ENCODE measurements at regions not wholly inside any gene's neighbourhood (a gene's known extent, or its start where the extent isn't known, plus 50 kb on each side); places are given as distances from the start of the nearest gene placed in this dataset.

DNA sequence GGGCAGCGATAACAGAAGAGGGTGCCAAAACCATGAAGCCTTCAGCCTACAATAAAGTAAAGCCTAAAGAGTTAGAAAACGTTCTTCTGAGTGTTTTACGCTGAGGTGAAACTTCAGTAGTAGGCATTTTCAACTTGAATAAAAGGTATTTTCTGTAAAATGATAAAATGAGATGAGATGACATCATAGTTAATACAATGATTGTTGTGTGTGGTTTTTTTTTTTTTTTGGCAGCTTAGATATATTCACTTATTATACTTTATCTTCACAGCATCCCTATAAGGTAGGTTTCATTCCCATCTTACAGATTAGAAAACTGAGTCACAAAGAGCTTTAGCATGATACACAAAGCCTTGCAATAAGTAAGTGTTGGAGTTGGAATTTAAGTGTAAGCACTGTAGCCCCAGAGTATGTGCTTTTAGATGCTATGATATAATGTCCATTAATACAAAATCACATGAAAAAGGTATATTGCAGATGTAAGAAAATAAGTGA, 291.9 kb upstream of the GRM7 start:
- Histone ChIP-seq H3K27ac (no peak overlapping the region), H3K9me3 (no peaks in the 10 kb centered on the region), H3K27me3 (no peaks in the 10 kb centered on the region), H3K36me3 (no peaks in the 10 kb centered on the region), H3K4me1 (no peaks in the 10 kb centered on the region), H3K4me3 (no peak overlapping the region)
- no peak for TF ChIP-seq EP300 (IDR thresholded peaks at IDR 0.05)
- TF ChIP-seq, protein P1, sequence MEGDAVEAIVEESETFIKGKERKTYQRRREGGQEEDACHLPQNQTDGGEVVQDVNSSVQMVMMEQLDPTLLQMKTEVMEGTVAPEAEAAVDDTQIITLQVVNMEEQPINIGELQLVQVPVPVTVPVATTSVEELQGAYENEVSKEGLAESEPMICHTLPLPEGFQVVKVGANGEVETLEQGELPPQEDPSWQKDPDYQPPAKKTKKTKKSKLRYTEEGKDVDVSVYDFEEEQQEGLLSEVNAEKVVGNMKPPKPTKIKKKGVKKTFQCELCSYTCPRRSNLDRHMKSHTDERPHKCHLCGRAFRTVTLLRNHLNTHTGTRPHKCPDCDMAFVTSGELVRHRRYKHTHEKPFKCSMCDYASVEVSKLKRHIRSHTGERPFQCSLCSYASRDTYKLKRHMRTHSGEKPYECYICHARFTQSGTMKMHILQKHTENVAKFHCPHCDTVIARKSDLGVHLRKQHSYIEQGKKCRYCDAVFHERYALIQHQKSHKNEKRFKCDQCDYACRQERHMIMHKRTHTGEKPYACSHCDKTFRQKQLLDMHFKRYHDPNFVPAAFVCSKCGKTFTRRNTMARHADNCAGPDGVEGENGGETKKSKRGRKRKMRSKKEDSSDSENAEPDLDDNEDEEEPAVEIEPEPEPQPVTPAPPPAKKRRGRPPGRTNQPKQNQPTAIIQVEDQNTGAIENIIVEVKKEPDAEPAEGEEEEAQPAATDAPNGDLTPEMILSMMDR (IDR thresholded peaks at IDR 0.05) = no peak
- no peak for TF ChIP-seq POLR2A (IDR thresholded peaks at IDR 0.05)
- 83 to 88% methylated on average over 3 of the region's 3 CpGs for WGBS, 2 donors
- DNase-seq (ENCODE audit: low spot score in 2 of 2) = no peak

GRCh38 chr3:6571448-6571847, 289.5 kb upstream of the GRM7 start:
- Histone ChIP-seq H3K4me3 (no peak overlapping the region), H3K27ac (no peak overlapping the region), H3K27me3 (no peaks in the 10 kb centered on the region), H3K4me1 (no peaks in the 10 kb centered on the region), H3K36me3 (no peaks in the 10 kb centered on the region), H3K9me3 (no peaks in the 10 kb centered on the region)
- 86 to 92% methylated on average over 3 of the region's 3 CpGs for WGBS, 2 donors
- no peak for DNase-seq (ENCODE audit: low spot score in 2 of 2)
- TF ChIP-seq EP300 (IDR thresholded peaks at IDR 0.05) (no peak), POLR2A (IDR thresholded peaks at IDR 0.05) (no peak)
- TF ChIP-seq, protein P1 (IDR thresholded peaks at IDR 0.05) = no peak

- Histone ChIP-seq H3K9me3 (peaks cover 0 to 7% (median 1%) of the 10 kb centered on the region in 4 donors), H3K4me1 (no peaks in the 10 kb centered on the region), H3K27me3 (no peaks in the 10 kb centered on the region), H3K27ac (no peak overlapping the region), H3K4me3 (no peak overlapping the region), H3K36me3 (no peaks in the 10 kb centered on the region)
- DNase-seq (ENCODE audit: low spot score in 2 of 2) = no peak
- TF ChIP-seq, protein P1 (IDR thresholded peaks at IDR 0.05) = no peak
- no peak for TF ChIP-seq EP300 (IDR thresholded peaks at IDR 0.05)
- no peak for TF ChIP-seq POLR2A (IDR thresholded peaks at IDR 0.05)
Observed at GRCh38 chr3:6577584-6577983, 283.3 kb upstream of the GRM7 start.

- Histone ChIP-seq H3K27me3 (no peaks in the 10 kb centered on the region), H3K36me3 (no peaks in the 10 kb centered on the region), H3K4me1 (no peaks in the 10 kb centered on the region), H3K9me3 (peaks cover 0 to 7% (median 1%) of the 10 kb centered on the region in 4 donors), H3K27ac (no peak overlapping the region), H3K4me3 (no peak overlapping the region)
- DNase-seq (ENCODE audit: low spot score in 2 of 2) = no peak
- TF ChIP-seq, protein P1 (IDR thresholded peaks at IDR 0.05) = no peak
- TF ChIP-seq POLR2A (IDR thresholded peaks at IDR 0.05) = no peak
- no peak for TF ChIP-seq EP300 (IDR thresholded peaks at IDR 0.05)
- WGBS, 2 donors = 49 to 74% methylated on average over 1 of the region's 1 CpG
Observed at GRCh38 chr3:6578526-6578925, 282.4 kb upstream of the GRM7 start.

DNA sequence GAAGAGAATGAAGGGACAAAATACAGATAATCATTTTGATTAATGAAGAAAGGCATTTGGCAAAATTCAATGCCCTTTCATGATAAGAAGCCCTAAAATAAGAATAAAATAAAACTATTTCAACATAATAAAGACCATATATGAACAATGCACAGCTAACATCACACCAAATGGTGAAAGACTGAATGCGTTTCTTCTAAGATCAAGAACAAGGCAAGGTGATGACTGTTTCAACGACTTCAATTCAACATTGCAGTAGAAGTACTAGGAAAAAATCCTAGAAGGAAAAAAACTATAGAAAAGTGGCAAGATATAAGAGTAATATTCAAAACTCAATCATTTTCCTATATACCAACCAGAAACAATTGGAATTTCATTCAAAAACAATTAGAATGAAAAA, 280.1 kb upstream of the GRM7 start:
- no peaks in the 10 kb centered on the region for H3K4me1 ChIP-seq
- TF ChIP-seq POLR2A (IDR thresholded peaks at IDR 0.05) (no peak), EP300 (IDR thresholded peaks at IDR 0.05) (no peak)
- TF ChIP-seq, protein P1 (IDR thresholded peaks at IDR 0.05) = no peak
- WGBS, 2 donors = 77 to 83% methylated on average over 2 of the region's 2 CpGs
- no peak overlapping the region for H3K4me3 ChIP-seq
- no peak overlapping the region for H3K27ac ChIP-seq
- H3K36me3 ChIP-seq = no peaks in the 10 kb centered on the region
- H3K9me3 ChIP-seq = peaks cover 0 to 7% (median 1%) of the 10 kb centered on the region in 4 donors
- no peak for DNase-seq (ENCODE audit: low spot score in 2 of 2)
- no peaks in the 10 kb centered on the region for H3K27me3 ChIP-seq
